Stimulated activated CD4-positive, alpha-beta T cell treated with anti-CD3 and anti-CD28 coated beads, Interleukin-12 subunit alpha, Interleukin-12 subunit beta, amount 100 ng/mL, for 4 hours (primary cell): ENCODE measurements at regions not wholly inside any gene's neighbourhood (a gene's known extent, or its start where the extent isn't known, plus 50 kb on each side); places are given as distances from the start of the nearest gene placed in this dataset.

Experiments
- DNase-seq: peaks from one replicate; pipeline ENCODE4 v3.0.0-alpha.2; 2020

- no peak for DNase-seq
Measured at GRCh38 chr10:120314442-120314841, 142.6 kb upstream of the PLPP4 start.

- DNase-seq: no peak
Measured at GRCh38 chr10:120318862-120319261, 138.2 kb upstream of the PLPP4 start.

GRCh38 chr10:120327675-120328074 lies 129.4 kb upstream of the PLPP4 start:
- DNase-seq: no peak

- DNase-seq: no peak
Measured at GRCh38 chr10:120328647-120329046, 128.4 kb upstream of the PLPP4 start.

GRCh38 chr10:120335553-120335952 lies 121.5 kb upstream of the PLPP4 start:
- DNase-seq: no peak

- no peak for DNase-seq
Measured at GRCh38 chr10:120336306-120336910, 120.6 kb upstream of the PLPP4 start.

GRCh38 chr10:120336911-120337540 lies 120.0 kb upstream of the PLPP4 start:
- peak; percentile 51 for DNase-seq

- no peak for DNase-seq
Measured at GRCh38 chr10:120342115-120342714, 114.8 kb upstream of the PLPP4 start.

- DNase-seq: no peak
Measured at GRCh38 chr10:120345186-120345585, 111.8 kb upstream of the PLPP4 start.

- DNase-seq: no peak
Measured at GRCh38 chr10:120347644-120348043, 109.4 kb upstream of the PLPP4 start.

- no peak for DNase-seq
Measured at GRCh38 chr10:120349069-120349468, 108.0 kb upstream of the PLPP4 start.

GRCh38 chr10:120355425-120355824 lies 101.6 kb upstream of the PLPP4 start:
- DNase-seq: no peak

GRCh38 chr10:120360571-120360970 lies 96.5 kb upstream of the PLPP4 start:
- no peak for DNase-seq

GRCh38 chr10:120365872-120366271 lies 91.2 kb upstream of the PLPP4 start:
- no peak for DNase-seq

GRCh38 chr10:120367341-120367740 lies 89.7 kb upstream of the PLPP4 start:
- no peak for DNase-seq

GRCh38 chr10:120368338-120368737 lies 88.7 kb upstream of the PLPP4 start:
- no peak for DNase-seq

- no peak for DNase-seq
Measured at GRCh38 chr10:120368927-120369326, 88.1 kb upstream of the PLPP4 start.

- DNase-seq: no peak
Measured at GRCh38 chr10:120369856-120370276, 87.2 kb upstream of the PLPP4 start.

GRCh38 chr10:120371856-120372255 lies 85.2 kb upstream of the PLPP4 start:
- no peak for DNase-seq

- no peak for DNase-seq
Measured at GRCh38 chr10:120372917-120373316, 84.1 kb upstream of the PLPP4 start.

GRCh38 chr10:120375666-120376065 lies 81.4 kb upstream of the PLPP4 start:
- DNase-seq: no peak

- DNase-seq: no peak
Measured at GRCh38 chr10:120381931-120382330, 75.1 kb upstream of the PLPP4 start.

- no peak for DNase-seq
Measured at GRCh38 chr10:120382360-120382759, 74.7 kb upstream of the PLPP4 start.

GRCh38 chr10:120385992-120386391 lies 71.0 kb upstream of the PLPP4 start:
- DNase-seq: no peak

GRCh38 chr10:120386896-120387295 lies 70.1 kb upstream of the PLPP4 start:
- no peak for DNase-seq
